Heart right ventricle (tissue), 16 donors: ENCODE measurements at regions not wholly inside any gene's neighbourhood (a gene's known extent, or its start where the extent isn't known, plus 50 kb on each side); places are given as distances from the start of the nearest gene placed in this dataset.
"Not testable (repeated sequence)": the region's sequence is repeated elsewhere in the genome, so short reads cannot be mapped to it uniquely, and the experiment has no call there.

Source experiments
- ATAC-seq, 8 donors: fragments of 200-7000 bp; cut with Tn5 transposase; one replicate each; pipeline ENCODE4 v1.9.1; 2020; ENCODE audit warnings: mild to moderate bottlenecking in 8 of 8, moderate library complexity in 8 of 8, moderate number of reproducible peaks in 1 of 8
- DNase-seq, 2 donors: peaks; one replicate each; pipeline ENCODE4 v3.0.0-alpha.2; 2020
- H3K27ac ChIP-seq, 10 donors: fragments of 200-600 bp; sonication (generic) in 2 of 10; one replicate each; pipeline versions ENCODE4 v1.5.0 to v1.8.0; 2020 to 2022; ENCODE audit warnings: mild to moderate bottlenecking in 3 of 10
- H3K27me3 ChIP-seq, 7 donors: fragments of 200-600 bp; one replicate each; pipeline ENCODE4 v1.8.0; 2021 to 2022; ENCODE audit warnings: mild to moderate bottlenecking in 2 of 7
- H3K36me3 ChIP-seq, 9 donors: fragments of 200-600 bp; sonication (generic) in 1 of 9; one replicate each; pipeline versions ENCODE4 v1.5.0 to v1.8.0; 2020 to 2022; ENCODE audit warnings: mild to moderate bottlenecking in 2 of 9
- H3K4me1 ChIP-seq, 9 donors: fragments of 200-600 bp; sonication (generic) in 1 of 9; one replicate each; pipeline versions ENCODE4 v1.5.0 to v1.8.0; 2020 to 2022; ENCODE audit warnings: mild to moderate bottlenecking in 4 of 9
- H3K4me3 ChIP-seq, 10 donors: fragments of 200-600 bp; sonication (generic) in 2 of 10; one replicate each; pipeline versions ENCODE4 v1.5.0 to v1.8.0; 2020 to 2022; ENCODE audit warnings: mild to moderate bottlenecking in 7 of 10, moderate library complexity in 2 of 10
- H3K9me3 ChIP-seq, 11 donors: fragments of 200-600 bp in 10 of 11; sonication (generic) in 2 of 11; one replicate each; pipeline versions ENCODE4 v1.5.0 to v1.8.0; 2013 to 2022; ENCODE audit warnings: mild to moderate bottlenecking in 2 of 11, control low read depth in 1 of 11, moderate library complexity in 1 of 11
- CTCF ChIP-seq, 9 donors: fragments of 200-600 bp; sonication (generic) in 2 of 9; IDR thresholded peaks; one replicate each; pipeline versions ENCODE4 v1.5.0 to v1.8.0; 2021 to 2022; ENCODE audit warnings: antibody characterized with exemption in 9 of 9, mild to moderate bottlenecking in 5 of 9, moderate library complexity in 1 of 9
- WGBS, 2 donors: extraction: QIAGEN DNeasy Blood & Tissue Kit; methylation state at CpG; one replicate each; pipeline ENCODE4 v1.1.7; 2013; ENCODE audit warnings: inconsistent platforms in 1 of 2; 5-methylcytosine and 5-hydroxymethylcytosine counted together
- intact Hi-C, 10 donors: fragments of 100-400 bp; cut with DNase I; formaldehyde crosslinking; loops; one replicate each; pipeline versions ENCODE4 v1.11.1 to v1.14.2; 2022
- donor health status: Arrhythmogenic right ventricular cardiomyopathy.
- donor health status: ischemic (EF 13 %, LVEDD 7.1; RV severe dilation, severe dysfunction).
- donor health status: healthy with polysubstance abuse.
- donor health status: DM: no; HTN: yes; CAD: no.
- donor health status: DM: no; HTN: no; CAD: no.
- donor health status: ischemic (EF 25% LVEDD 6.9; RV normal size, moderate dysfunction).
- donor health status: ischemic (EF 25% LVEDD 5.7; RV mildly dilated, moderate dysfunction).
- donor health status: healthy.
- donor health status: DM: yes; HTN: yes; CAD: no.
- donor health status: Ischemic cardiomyopathy.
- donor health status: ischemic (EF 35%, LVEDD 5.7; RV mildly dilated, moderate dysfunction).
- donor health status: nonischemic (EF 11% LVEDD 7.7; RV severe dilation, severe dysfunction).
- donor health status: DM: yes; HTN: yes; CAD: no.
- donor health status: PGD.
- donor health status: ischemic (EF 29% LVEDD 5.4; RV normal size, mild dysfunction).
- donor health status: nonischemic (EF 23%, LVEDD 6.1; RV moderate dilation, normal function).

GRCh38 chr18:14285053-14285452, 152.8 kb upstream of the ZNF519 start:
- Histone ChIP-seq H3K36me3 (no peaks in the 10 kb centered on the region), H3K9me3 (no peaks in the 10 kb centered on the region), H3K4me1 (no peaks in the 10 kb centered on the region), H3K4me3 (no peak overlapping the region), H3K27me3 (no peaks in the 10 kb centered on the region), H3K27ac (no peak overlapping the region)
- DNase-seq (no peak), ATAC-seq (no peak)
- intact Hi-C loops, result no loop called here
- WGBS, 2 donors, result 72 to 76% methylated on average over 4 of the region's 4 CpGs
- no peak for TF ChIP-seq CTCF (IDR thresholded peaks at IDR 0.05)

GRCh38 chr18:14275391-14275790, 143.2 kb upstream of the ZNF519 start:
- H3K9me3 ChIP-seq, DNase-seq, H3K27me3 ChIP-seq, H3K4me3 ChIP-seq, H3K27ac ChIP-seq, ATAC-seq, H3K36me3 ChIP-seq, H3K4me1 ChIP-seq, intact Hi-C loops: not testable (repeated sequence)
- WGBS, 2 donors, result 47 to 67% methylated on average over 1 of the region's 1 CpG

- 63 to 66% methylated on average over 6 of the region's 6 CpGs for WGBS, 2 donors
- H3K4me3 ChIP-seq, H3K9me3 ChIP-seq, H3K4me1 ChIP-seq, intact Hi-C loops, H3K27me3 ChIP-seq, H3K36me3 ChIP-seq, ATAC-seq, H3K27ac ChIP-seq, DNase-seq: not testable (repeated sequence)
Measured at GRCh38 chr18:14265637-14266410, 133.6 kb upstream of the ZNF519 start.

GRCh38 chr18:14262786-14263185, 130.6 kb upstream of the ZNF519 start:
- ATAC-seq, H3K27ac ChIP-seq, H3K36me3 ChIP-seq, H3K9me3 ChIP-seq, intact Hi-C loops, H3K4me3 ChIP-seq, H3K4me1 ChIP-seq, H3K27me3 ChIP-seq, DNase-seq: not testable (repeated sequence)
- WGBS, 2 donors, result 78 to 83% methylated on average over 3 of the region's 3 CpGs

GRCh38 chr18:14250084-14250677, 117.9 kb upstream of the ZNF519 start:
- H3K36me3 ChIP-seq, H3K9me3 ChIP-seq, intact Hi-C loops, DNase-seq, ATAC-seq, H3K27me3 ChIP-seq, H3K27ac ChIP-seq, H3K4me3 ChIP-seq, H3K4me1 ChIP-seq: not testable (repeated sequence)
- 55 to 59% methylated on average over 5 of the region's 5 CpGs for WGBS, 2 donors

- H3K27ac ChIP-seq, H3K36me3 ChIP-seq, ATAC-seq, H3K9me3 ChIP-seq, intact Hi-C loops, DNase-seq, H3K4me3 ChIP-seq, H3K4me1 ChIP-seq, H3K27me3 ChIP-seq: not testable (repeated sequence)
- WGBS, 2 donors, result 57 to 58% methylated on average over 1 of the region's 1 CpG
Measured at GRCh38 chr18:14239224-14239623, 107.0 kb upstream of the ZNF519 start.

GRCh38 chr18:14236356-14237048, 104.3 kb upstream of the ZNF519 start:
- H3K27ac ChIP-seq, ATAC-seq, H3K4me3 ChIP-seq, DNase-seq, intact Hi-C loops, H3K36me3 ChIP-seq, H3K9me3 ChIP-seq, H3K4me1 ChIP-seq, H3K27me3 ChIP-seq: not testable (repeated sequence)
- WGBS, 2 donors, result 69 to 71% methylated on average over 2 to 3 of the region's 3 CpGs

- intact Hi-C loops, H3K27ac ChIP-seq, ATAC-seq, H3K9me3 ChIP-seq, H3K36me3 ChIP-seq, DNase-seq, H3K27me3 ChIP-seq, H3K4me3 ChIP-seq, H3K4me1 ChIP-seq: not testable (repeated sequence)
- WGBS, 2 donors, result 53 to 67% methylated on average over 4 of the region's 4 CpGs
Measured at GRCh38 chr18:14225286-14225679, 93.0 kb upstream of the ZNF519 start.

- 90 to 92% methylated on average over 27 of the region's 27 CpGs for WGBS, 2 donors
- H3K27me3 ChIP-seq, H3K9me3 ChIP-seq, ATAC-seq, H3K4me3 ChIP-seq, DNase-seq, H3K36me3 ChIP-seq, intact Hi-C loops, H3K27ac ChIP-seq, H3K4me1 ChIP-seq: not testable (repeated sequence)
Measured at GRCh38 chr18:14224551-14225285, 92.5 kb upstream of the ZNF519 start.

- H3K36me3 ChIP-seq, H3K27me3 ChIP-seq, H3K4me3 ChIP-seq, H3K27ac ChIP-seq, H3K4me1 ChIP-seq, DNase-seq, intact Hi-C loops, ATAC-seq, H3K9me3 ChIP-seq: not testable (repeated sequence)
- WGBS, 2 donors, result 93 to 98% methylated on average over 11 to 15 of the region's 16 CpGs
Measured at GRCh38 chr18:14223919-14224318, 91.7 kb upstream of the ZNF519 start.
